H54 (cell line): ENCODE measurements at regions not wholly inside any gene's neighbourhood (a gene's known extent, or its start where the extent isn't known, plus 50 kb on each side); places are given as distances from the start of the nearest gene placed in this dataset.
"Not testable (repeated sequence)": the region's sequence is repeated elsewhere in the genome, so short reads cannot be mapped to it uniquely, and the experiment has no call there.

Source experiments
- DNase-seq: peaks from one replicate; pipeline ENCODE4 v3.0.0; 2011; ENCODE audit warnings: low spot score, mixed read lengths; ENCODE audit not compliant: insufficient read length
- FAIRE-seq: peaks from 3 replicates; lab custom pipeline; 2011; peaks lifted over from hg19 to GRCh38; lab: Jason Lieb, UNC
- POLR2A ChIP-seq: IDR thresholded peaks from 2 replicates; pipeline ENCODE4 v1.6.1; 2011; ENCODE audit warnings: low read depth, mild to moderate bottlenecking, low read length

GRCh38 chr10:85445702-85446101 is 920.9 kb downstream of the GRID1 start:
- no peak for DNase-seq
- TF ChIP-seq POLR2A: no peak
- no peak for FAIRE-seq

- no peak for DNase-seq
- no peak for FAIRE-seq
- TF ChIP-seq POLR2A: no peak
These were observed 919.8 kb downstream of the GRID1 start for GRCh38 chr10:85446827-85447226.

- TF ChIP-seq POLR2A: no peak
- DNase-seq (no peak), FAIRE-seq (no peak)
These were observed 918.9 kb downstream of the GRID1 start for GRCh38 chr10:85447690-85448089.

GRCh38 chr10:85448716-85449115 is 917.9 kb downstream of the GRID1 start:
- no peak for DNase-seq
- FAIRE-seq: no peak
- no peak for TF ChIP-seq POLR2A

- no peak for TF ChIP-seq POLR2A
- DNase-seq: no peak
- no peak for FAIRE-seq
These were observed 912.2 kb downstream of the GRID1 start for GRCh38 chr10:85454386-85454785.

- DNase-seq: no peak
- no peak for FAIRE-seq
- no peak for TF ChIP-seq POLR2A
These were observed 909.4 kb downstream of the GRID1 start for GRCh38 chr10:85457191-85457590.

- FAIRE-seq (no peak), DNase-seq (no peak)
- no peak for TF ChIP-seq POLR2A
These were observed 908.3 kb downstream of the GRID1 start for GRCh38 chr10:85458324-85458723.

GRCh38 chr10:85459906-85460305 is 906.7 kb downstream of the GRID1 start:
- no peak for TF ChIP-seq POLR2A
- FAIRE-seq: no peak
- DNase-seq: no peak

GRCh38 chr10:85464336-85464735 is 902.3 kb downstream of the GRID1 start:
- FAIRE-seq (no peak), DNase-seq (no peak)

GRCh38 chr10:85477979-85478378 is 888.6 kb downstream of the GRID1 start:
- FAIRE-seq (no peak), DNase-seq (no peak)
- no peak for TF ChIP-seq POLR2A

More at GRCh38 chr10:85464336-85464735, 902.3 kb downstream of the GRID1 start:
- TF ChIP-seq POLR2A: no peak

- TF ChIP-seq POLR2A: no peak
- DNase-seq (no peak), FAIRE-seq (no peak)
These were observed 876.2 kb downstream of the GRID1 start for GRCh38 chr10:85490431-85490830.

GRCh38 chr10:85491652-85492051 is 874.9 kb downstream of the GRID1 start:
- FAIRE-seq: no peak
- no peak for DNase-seq
- TF ChIP-seq POLR2A: no peak

- no peak for FAIRE-seq
- no peak for DNase-seq
- TF ChIP-seq POLR2A: no peak
These were observed 873.9 kb downstream of the GRID1 start for GRCh38 chr10:85492684-85493083.

GRCh38 chr10:85493703-85494102 is 872.9 kb downstream of the GRID1 start:
- TF ChIP-seq POLR2A: no peak
- DNase-seq (no peak), FAIRE-seq (no peak)

- DNase-seq, FAIRE-seq: not testable (repeated sequence)
These were observed 862.0 kb downstream of the GRID1 start for GRCh38 chr10:85504641-85505040.

- DNase-seq (no peak), FAIRE-seq (no peak)
- no peak for TF ChIP-seq POLR2A
These were observed 858.4 kb downstream of the GRID1 start for GRCh38 chr10:85508159-85508558.
